Neural cell (in vitro differentiated cells): ENCODE measurements at regions not wholly inside any gene's neighbourhood (a gene's known extent, or its start where the extent isn't known, plus 50 kb on each side); places are given as distances from the start of the nearest gene placed in this dataset.

ENCODE experiments used
- H2AFZ ChIP-seq: fragments of 200-600, 300-800 bp; sonication (generic), shearing (Covaris generic); 2 replicates; pipeline ENCODE4 v1.6.0; 2014; ENCODE audit warnings: low read depth, mild to moderate bottlenecking, antibody characterized with exemption, low read length, moderate library complexity
- H3F3A ChIP-seq: fragments of 200-600 bp; shearing (Covaris generic); 2 replicates; pipeline ENCODE4 v1.6.1; 2016; ENCODE audit warnings: mild to moderate bottlenecking, moderate library complexity, mixed read lengths, antibody characterized with exemption, low read length; ENCODE audit not compliant: insufficient read depth, poor library complexity, severe bottlenecking
- H3K27ac ChIP-seq: fragments of 200-600, 300-800 bp; sonication (generic), shearing (Covaris generic); 2 replicates; pipeline ENCODE4 v1.5.1; 2014; ENCODE audit warnings: mild to moderate bottlenecking, low read length, moderate library complexity
- H3K27me3 ChIP-seq: fragments of 300-800, 200-600 bp; sonication (generic), shearing (Covaris generic); 2 replicates; pipeline ENCODE4 v1.6.0; 2014; ENCODE audit warnings: mild to moderate bottlenecking, low read depth, low read length, moderate library complexity; ENCODE audit not compliant: insufficient read depth
- H3K36me3 ChIP-seq: fragments of 300-800, 200-600 bp; sonication (generic), shearing (Covaris generic); 2 replicates; pipeline ENCODE4 v1.5.1; 2014; ENCODE audit warnings: mild to moderate bottlenecking, antibody characterized with exemption, low read length, moderate library complexity; ENCODE audit not compliant: insufficient read depth
- H3K4me2 ChIP-seq: fragments of 300-800, 200-600 bp; sonication (generic), shearing (Covaris generic); 2 replicates; pipeline ENCODE4 v1.6.0; 2014; ENCODE audit warnings: mild to moderate bottlenecking, low read length
- H3K4me3 ChIP-seq: fragments of 300-800, 200-600 bp; sonication (generic), shearing (Covaris generic); 2 replicates; pipeline ENCODE4 v1.5.1; 2014; ENCODE audit warnings: mild to moderate bottlenecking, low read length, moderate library complexity
- H3K79me2 ChIP-seq: fragments of 200-600 bp; shearing (Covaris generic); replicated peaks from 2 replicates; pipeline ENCODE4 v1.6.0; 2014; ENCODE audit warnings: mild to moderate bottlenecking, low read length, moderate library complexity; ENCODE audit not compliant: insufficient read depth
- H3K9ac ChIP-seq: fragments of 300-800, 200-600 bp; sonication (generic), shearing (Covaris generic); 2 replicates; pipeline ENCODE4 v1.6.1; 2016; ENCODE audit warnings: mild to moderate bottlenecking, low read length, mixed read lengths
- H3K9me2 ChIP-seq: fragments of 200-600 bp; shearing (Covaris generic); 2 replicates; pipeline ENCODE4 v1.6.1; 2016; ENCODE audit warnings: mild to moderate bottlenecking, low read length, mixed read lengths; ENCODE audit not compliant: insufficient read depth
- H3K9me3 ChIP-seq: fragments of 200-600, 300-800 bp; sonication (generic), shearing (Covaris generic); 2 replicates; pipeline ENCODE4 v1.6.1; 2016; ENCODE audit warnings: mild to moderate bottlenecking, mixed run types, low read length, moderate library complexity, mixed read lengths
- H4K20me1 ChIP-seq: fragments of 200-600 bp; shearing (Covaris generic); 2 replicates; pipeline ENCODE4 v1.6.1; 2016; ENCODE audit warnings: mild to moderate bottlenecking, mixed run types; ENCODE audit not compliant: insufficient read depth
- EP300 ChIP-seq: fragments of 450-650 bp; conservative IDR thresholded peaks from 2 replicates; pipeline ENCODE4 v1.6.1; 2014; ENCODE audit warnings: antibody characterized with exemption, mild to moderate bottlenecking, moderate library complexity; ENCODE audit not compliant: poor library complexity, severe bottlenecking
- EZH2 ChIP-seq: fragments of 200-600, 300-800 bp; shearing (Covaris generic), sonication (generic); IDR thresholded peaks from 2 replicates; pipeline ENCODE4 v1.6.1; 2014; ENCODE audit warnings: antibody characterized with exemption, low read length, borderline replicate concordance, mild to moderate bottlenecking; ENCODE audit not compliant: insufficient read depth, poor library complexity, severe bottlenecking
- MXI1 ChIP-seq: fragments of 450-650 bp; conservative IDR thresholded peaks from 2 replicates; pipeline ENCODE4 v1.6.1; 2014; ENCODE audit warnings: antibody characterized with exemption, mild to moderate bottlenecking; ENCODE audit not compliant: poor library complexity, severe bottlenecking
- POLR2AphosphoS5 ChIP-seq: IDR thresholded peaks from 2 replicates; pipeline ENCODE4 v1.6.1; 2012
- RAD21 ChIP-seq: fragments of 450-650 bp; conservative IDR thresholded peaks from 2 replicates; pipeline ENCODE4 v1.6.1; 2014; ENCODE audit warnings: antibody characterized with exemption, mild to moderate bottlenecking, moderate library complexity
- SMC3 ChIP-seq: fragments of 450-650 bp; conservative IDR thresholded peaks from 2 replicates; pipeline ENCODE4 v1.6.1; 2014; ENCODE audit warnings: antibody characterized with exemption, mild to moderate bottlenecking, moderate library complexity; ENCODE audit not compliant: poor library complexity
- TAF1 ChIP-seq: IDR thresholded peaks from 2 replicates; pipeline ENCODE4 v1.6.1; 2012; ENCODE audit warnings: low read depth
- TF ChIP-seq, protein P1 (sequence below): IDR thresholded peaks from 2 replicates; pipeline ENCODE4 v1.6.1; 2012; ENCODE audit warnings: borderline replicate concordance
- TF ChIP-seq, protein P2 (sequence below): fragments of 450-650 bp; IDR thresholded peaks from 2 replicates; pipeline ENCODE4 v1.5.1; 2014; ENCODE audit warnings: antibody characterized with exemption, mild to moderate bottlenecking, moderate library complexity; ENCODE audit not compliant: poor library complexity, severe bottlenecking

DNA sequence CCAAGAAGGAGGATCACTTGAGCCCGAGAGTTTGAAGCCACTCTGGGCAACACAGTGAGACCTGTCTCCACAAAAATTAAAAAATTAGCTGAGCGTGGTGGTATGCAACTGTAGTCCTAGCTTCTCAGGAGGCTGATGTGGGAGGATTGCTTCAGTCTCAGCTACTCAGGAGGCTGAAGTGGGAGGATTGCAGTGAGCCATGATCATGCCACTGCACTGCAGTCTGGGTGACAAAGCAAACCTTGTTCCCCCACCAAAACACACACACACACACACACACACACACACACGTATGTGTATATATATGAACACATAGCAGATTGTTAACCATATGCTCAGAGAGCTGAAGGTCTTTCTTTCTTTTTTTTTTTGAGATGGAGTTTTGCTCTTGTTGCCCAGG is 157.5 kb upstream of the MAST4 start:
- TF ChIP-seq, protein P1, sequence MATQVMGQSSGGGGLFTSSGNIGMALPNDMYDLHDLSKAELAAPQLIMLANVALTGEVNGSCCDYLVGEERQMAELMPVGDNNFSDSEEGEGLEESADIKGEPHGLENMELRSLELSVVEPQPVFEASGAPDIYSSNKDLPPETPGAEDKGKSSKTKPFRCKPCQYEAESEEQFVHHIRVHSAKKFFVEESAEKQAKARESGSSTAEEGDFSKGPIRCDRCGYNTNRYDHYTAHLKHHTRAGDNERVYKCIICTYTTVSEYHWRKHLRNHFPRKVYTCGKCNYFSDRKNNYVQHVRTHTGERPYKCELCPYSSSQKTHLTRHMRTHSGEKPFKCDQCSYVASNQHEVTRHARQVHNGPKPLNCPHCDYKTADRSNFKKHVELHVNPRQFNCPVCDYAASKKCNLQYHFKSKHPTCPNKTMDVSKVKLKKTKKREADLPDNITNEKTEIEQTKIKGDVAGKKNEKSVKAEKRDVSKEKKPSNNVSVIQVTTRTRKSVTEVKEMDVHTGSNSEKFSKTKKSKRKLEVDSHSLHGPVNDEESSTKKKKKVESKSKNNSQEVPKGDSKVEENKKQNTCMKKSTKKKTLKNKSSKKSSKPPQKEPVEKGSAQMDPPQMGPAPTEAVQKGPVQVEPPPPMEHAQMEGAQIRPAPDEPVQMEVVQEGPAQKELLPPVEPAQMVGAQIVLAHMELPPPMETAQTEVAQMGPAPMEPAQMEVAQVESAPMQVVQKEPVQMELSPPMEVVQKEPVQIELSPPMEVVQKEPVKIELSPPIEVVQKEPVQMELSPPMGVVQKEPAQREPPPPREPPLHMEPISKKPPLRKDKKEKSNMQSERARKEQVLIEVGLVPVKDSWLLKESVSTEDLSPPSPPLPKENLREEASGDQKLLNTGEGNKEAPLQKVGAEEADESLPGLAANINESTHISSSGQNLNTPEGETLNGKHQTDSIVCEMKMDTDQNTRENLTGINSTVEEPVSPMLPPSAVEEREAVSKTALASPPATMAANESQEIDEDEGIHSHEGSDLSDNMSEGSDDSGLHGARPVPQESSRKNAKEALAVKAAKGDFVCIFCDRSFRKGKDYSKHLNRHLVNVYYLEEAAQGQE = no peak
- TF ChIP-seq EP300 (no peak), POLR2AphosphoS5 (no peak), SMC3 (no peak), MXI1 (no peak), TAF1 (no peak), RAD21 (no peak), EZH2 (no peak)
- TF ChIP-seq, protein P2, sequence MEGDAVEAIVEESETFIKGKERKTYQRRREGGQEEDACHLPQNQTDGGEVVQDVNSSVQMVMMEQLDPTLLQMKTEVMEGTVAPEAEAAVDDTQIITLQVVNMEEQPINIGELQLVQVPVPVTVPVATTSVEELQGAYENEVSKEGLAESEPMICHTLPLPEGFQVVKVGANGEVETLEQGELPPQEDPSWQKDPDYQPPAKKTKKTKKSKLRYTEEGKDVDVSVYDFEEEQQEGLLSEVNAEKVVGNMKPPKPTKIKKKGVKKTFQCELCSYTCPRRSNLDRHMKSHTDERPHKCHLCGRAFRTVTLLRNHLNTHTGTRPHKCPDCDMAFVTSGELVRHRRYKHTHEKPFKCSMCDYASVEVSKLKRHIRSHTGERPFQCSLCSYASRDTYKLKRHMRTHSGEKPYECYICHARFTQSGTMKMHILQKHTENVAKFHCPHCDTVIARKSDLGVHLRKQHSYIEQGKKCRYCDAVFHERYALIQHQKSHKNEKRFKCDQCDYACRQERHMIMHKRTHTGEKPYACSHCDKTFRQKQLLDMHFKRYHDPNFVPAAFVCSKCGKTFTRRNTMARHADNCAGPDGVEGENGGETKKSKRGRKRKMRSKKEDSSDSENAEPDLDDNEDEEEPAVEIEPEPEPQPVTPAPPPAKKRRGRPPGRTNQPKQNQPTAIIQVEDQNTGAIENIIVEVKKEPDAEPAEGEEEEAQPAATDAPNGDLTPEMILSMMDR = no peak
- no peaks in the 10 kb centered on the region for H3K79me2 ChIP-seq
- H3K9me3 ChIP-seq = no peaks in the 10 kb centered on the region
- no peak overlapping the region for H3K27ac ChIP-seq
- H3K27me3 ChIP-seq = no peaks in the 10 kb centered on the region
- no peak overlapping the region for H3K4me3 ChIP-seq
- no peaks in the 10 kb centered on the region for H3K36me3 ChIP-seq
- H4K20me1 ChIP-seq = no peaks in the 10 kb centered on the region
- no peak overlapping the region for H3K4me2 ChIP-seq
- no peak overlapping the region for H2AFZ ChIP-seq
- H3K9ac ChIP-seq = no peak overlapping the region
- H3K9me2 ChIP-seq = no peaks in the 10 kb centered on the region
- H3F3A ChIP-seq = no peaks in the 10 kb centered on the region

DNA sequence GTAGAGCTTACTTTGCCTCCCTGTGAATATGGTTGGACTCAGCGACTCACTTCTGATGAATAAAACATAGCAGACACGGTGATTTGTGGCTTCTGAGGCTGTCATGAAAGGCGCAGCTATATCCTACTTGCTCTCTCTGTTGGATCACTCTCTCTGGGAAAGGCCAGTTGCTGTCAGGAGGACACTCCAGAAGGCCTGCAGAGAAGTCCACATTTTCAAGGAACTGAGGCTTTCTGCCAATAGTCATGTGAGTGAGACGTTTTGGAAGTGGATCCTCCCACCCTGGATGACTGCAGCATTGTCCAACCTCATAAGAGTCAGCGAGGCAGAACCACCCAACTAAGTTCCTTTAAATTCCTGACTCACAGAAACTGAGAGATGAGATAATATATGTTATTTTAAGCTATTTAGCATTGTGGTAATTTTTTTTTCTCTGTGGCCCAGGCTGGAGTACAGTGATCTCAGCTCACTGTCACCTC is 156.0 kb upstream of the MAST4 start:
- no peaks in the 10 kb centered on the region for H3K9me2 ChIP-seq
- no peaks in the 10 kb centered on the region for H3K27me3 ChIP-seq
- H3K79me2 ChIP-seq = no peaks in the 10 kb centered on the region
- H4K20me1 ChIP-seq = no peaks in the 10 kb centered on the region
- H3K4me3 ChIP-seq = no peak overlapping the region
- H3K27ac ChIP-seq = no peak overlapping the region
- no peak overlapping the region for H2AFZ ChIP-seq
- no peak overlapping the region for H3K4me2 ChIP-seq
- H3K36me3 ChIP-seq = no peaks in the 10 kb centered on the region
- no peak overlapping the region for H3K9ac ChIP-seq
- H3F3A ChIP-seq = no peaks in the 10 kb centered on the region
- no peak for TF ChIP-seq SMC3
- TF ChIP-seq, protein P2 = no peak
- no peak for TF ChIP-seq RAD21
- no peak for TF ChIP-seq EP300
- no peak for TF ChIP-seq POLR2AphosphoS5
- no peak for TF ChIP-seq MXI1
- TF ChIP-seq, protein P1 = no peak
- TF ChIP-seq TAF1 = no peak
- TF ChIP-seq EZH2 = no peak
- H3K9me3 ChIP-seq = no peaks in the 10 kb centered on the region
